Body of pancreas (tissue), 4 donors: ENCODE measurements at regions not wholly inside any gene's neighbourhood (a gene's known extent, or its start where the extent isn't known, plus 50 kb on each side); places are given as distances from the start of the nearest gene placed in this dataset.

Source experiments
- CTCF ChIP-seq, 7 experiments: fragments of 450-650 bp in 4 of 7; fragments of 200-600 bp in 3 of 7; sonication (generic) in 3 of 7; IDR thresholded peaks; one replicate each; pipeline ENCODE4 v1.5.1; 2016 to 2019; ENCODE audit warnings: antibody characterized with exemption in 7 of 7
- POLR2A ChIP-seq, 3 donors: fragments of 450-650 bp; IDR thresholded peaks; one replicate each; pipeline ENCODE4 v1.6.1; 2016; ENCODE audit warnings: antibody characterized with exemption in 3 of 3, mild to moderate bottlenecking in 2 of 3

GRCh38 chr4:26160591-26160990, 160.2 kb upstream of the RBPJ start:
- TF ChIP-seq POLR2A (IDR thresholded peaks at IDR 0.05) (no peak), CTCF (IDR thresholded peaks at IDR 0.05) (no peak)
